HepG2 (cell line): ENCODE measurements at regions not wholly inside any gene's neighbourhood (a gene's known extent, or its start where the extent isn't known, plus 50 kb on each side); places are given as distances from the start of the nearest gene placed in this dataset.

Experiments
- ATAC-seq: fragments of 200-7000 bp; cut with Tn5 transposase; 3 replicates; pipeline ENCODE4 v1.9.1; 2020; ENCODE audit warnings: mild to moderate bottlenecking, moderate library complexity
- BruUV-seq: library from RNA; stranded (reverse); fragments of 400-500 nt; replicated peaks from 2 replicates; lab custom pipeline; 2021; lab: Mats Ljungman, UMichigan
- CTCF ChIA-PET: fragments of 300-600 bp; formaldehyde crosslinking; extraction: SDS; loops from one replicate; lab custom pipeline; 2021; ENCODE audit warnings: low total read pairs, inconsistent platforms, low intra/inter-chr PET ratio; lab: Yijun Ruan, JAX
- POLR2A ChIA-PET: fragments of 350-600 bp; sonication (Branson Sonifier 250); formaldehyde crosslinking; loops from one replicate; lab custom pipeline; 2020; ENCODE audit warnings: antibody characterized with exemption, inconsistent platforms; lab: Yijun Ruan, JAX
- DNase-seq: peaks from one replicate; pipeline ENCODE4 v3.0.0-alpha.2; 2015; ENCODE audit warnings: low spot score
- FAIRE-seq: peaks from 3 replicates; lab custom pipeline; 2011; peaks lifted over from hg19 to GRCh38; lab: Jason Lieb, UNC
- H2AFZ ChIP-seq: one replicate; pipeline ENCODE4 v1.6.1; 2011; ENCODE audit warnings: low read length, inconsistent platforms
- H3K27ac ChIP-seq: fragments of 300-600 bp; 3 replicates; pipeline ENCODE4 v1.8.0; 2011; ENCODE audit warnings: mixed run types, mild to moderate bottlenecking, mixed read lengths, low read length, inconsistent platforms; ENCODE audit not compliant: insufficient read depth; ENCODE audit errors: extremely low read length
- H3K27me3 ChIP-seq, 2 experiments: fragments of 200-600 bp in 1 of 2; 2 replicates in 1 of 2; 3 replicates in 1 of 2; pipeline versions ENCODE4 v1.6.0 to v1.8.0; 2011; ENCODE audit warnings: low read length in 2 of 2, mild to moderate bottlenecking in 2 of 2, moderate library complexity in 2 of 2, inconsistent platforms in 1 of 2; ENCODE audit not compliant: insufficient read depth in 2 of 2, control insufficient read depth in 1 of 2
- H3K36me3 ChIP-seq, 2 experiments: fragments of 200-600 bp in 1 of 2; replicated peaks in 1 of 2; 2 replicates in 1 of 2; 3 replicates in 1 of 2; pipeline versions ENCODE4 v1.5.1 to v1.8.0; 2011; ENCODE audit warnings: low read length in 2 of 2, inconsistent platforms in 1 of 2; ENCODE audit not compliant: insufficient read depth in 2 of 2, control insufficient read depth in 1 of 2
- H3K4me1 ChIP-seq: 2 replicates; pipeline ENCODE4 v1.5.1; 2012; ENCODE audit warnings: low read length, inconsistent platforms; ENCODE audit not compliant: insufficient read depth
- H3K4me2 ChIP-seq: 2 replicates; pipeline ENCODE4 v1.6.0; 2011; ENCODE audit warnings: low read depth, low read length, inconsistent platforms
- H3K4me3 ChIP-seq, 3 experiments: fragments of 200-600 bp in 1 of 3; sonication (generic), shearing (Covaris generic) in 1 of 3; replicated peaks in 1 of 3; 2 replicates each; pipeline ENCODE4 v1.5.1; 2011 to 2016; ENCODE audit warnings: low read length in 3 of 3, inconsistent platforms in 2 of 3, low read depth in 2 of 3, mild to moderate bottlenecking in 2 of 3, control low read depth in 1 of 3, mixed read lengths in 1 of 3; ENCODE audit not compliant: insufficient read depth in 1 of 3
- H3K79me2 ChIP-seq: one replicate; pipeline ENCODE4 v1.6.1; 2011; ENCODE audit warnings: low read length, inconsistent platforms; ENCODE audit not compliant: insufficient read depth
- H3K9ac ChIP-seq: 2 replicates; pipeline ENCODE4 v1.6.0; 2011; ENCODE audit warnings: mild to moderate bottlenecking, low read depth, low read length, inconsistent platforms; ENCODE audit not compliant: insufficient read depth
- H3K9me3 ChIP-seq: 2 replicates; pipeline ENCODE4 v1.5.1; 2012; ENCODE audit warnings: mild to moderate bottlenecking, low read length
- H4K20me1 ChIP-seq: 2 replicates; pipeline ENCODE4 v1.6.0; 2011; ENCODE audit warnings: inconsistent platforms, mild to moderate bottlenecking, low read length, moderate library complexity; ENCODE audit not compliant: insufficient read depth
- CREM ChIP-seq, 2 experiments: sonication (generic) in 1 of 2; formaldehyde crosslinking in 1 of 2; IDR thresholded peaks; 2 replicates each; pipeline versions ENCODE4 v1.4.0 to v1.6.1; 2016 to 2020; ENCODE audit warnings: antibody characterized with exemption in 1 of 2, mild to moderate bottlenecking in 1 of 2, missing genetic modification reagents in 1 of 2
- ELF4 ChIP-seq: sonication (generic); formaldehyde crosslinking; IDR thresholded peaks from 2 replicates; pipeline ENCODE4 v1.5.0; 2020; ENCODE audit warnings: missing genetic modification reagents, mild to moderate bottlenecking, moderate library complexity, borderline replicate concordance
- ETV6 ChIP-seq: sonication (generic); formaldehyde crosslinking; conservative IDR thresholded peaks from 2 replicates; pipeline ENCODE4 v1.4.0; 2020; ENCODE audit warnings: missing genetic modification reagents
- FOXK1 ChIP-seq: sonication (generic); formaldehyde crosslinking; IDR thresholded peaks from 2 replicates; pipeline ENCODE4 v1.4.0; 2020; ENCODE audit warnings: low read depth, missing genetic modification reagents, borderline replicate concordance
- HBP1 ChIP-seq: IDR thresholded peaks from 2 replicates; pipeline ENCODE4 v1.6.1; 2016; ENCODE audit warnings: low read depth, control low read depth
- HHEX ChIP-seq: IDR thresholded peaks from 2 replicates; pipeline ENCODE4 v1.6.1; 2016; ENCODE audit warnings: control low read depth
- KLF11 ChIP-seq: IDR thresholded peaks from 2 replicates; pipeline ENCODE4 v1.6.1; 2016; ENCODE audit warnings: missing compliant biosample characterization
- RORA ChIP-seq: sonication (generic); formaldehyde crosslinking; IDR thresholded peaks from 2 replicates; pipeline ENCODE4 v1.5.0; 2020; ENCODE audit warnings: mild to moderate bottlenecking, missing genetic modification reagents, moderate library complexity
- SIX1 ChIP-seq: sonication (generic); formaldehyde crosslinking; IDR thresholded peaks from 2 replicates; pipeline ENCODE4 v1.4.0; 2020; ENCODE audit warnings: missing genetic modification reagents, borderline replicate concordance
- SMAD9 ChIP-seq: sonication (generic); formaldehyde crosslinking; IDR thresholded peaks from 2 replicates; pipeline ENCODE4 v1.5.1; 2020; ENCODE audit warnings: mild to moderate bottlenecking, missing genetic modification reagents
- ZBTB7A ChIP-seq: sonication (generic); formaldehyde crosslinking; IDR thresholded peaks from 2 replicates; pipeline ENCODE4 v1.8.0; 2022; ENCODE audit warnings: mild to moderate bottlenecking, missing genetic modification reagents
- ZBTB7B ChIP-seq: sonication (generic); formaldehyde crosslinking; IDR thresholded peaks from 2 replicates; pipeline ENCODE4 v1.4.0; 2020; ENCODE audit warnings: missing genetic modification reagents
- ZNF280D ChIP-seq: sonication (generic); formaldehyde crosslinking; IDR thresholded peaks from 2 replicates; pipeline ENCODE4 v1.5.1; 2020; ENCODE audit warnings: mild to moderate bottlenecking, missing genetic modification reagents
- ZNF543 ChIP-seq: sonication (generic); formaldehyde crosslinking; IDR thresholded peaks from 2 replicates; pipeline ENCODE4 v1.4.0; 2020; ENCODE audit warnings: mild to moderate bottlenecking, missing genetic modification reagents
- ZNF607 ChIP-seq: sonication (generic); formaldehyde crosslinking; IDR thresholded peaks from 2 replicates; pipeline ENCODE4 v1.5.1; 2020; ENCODE audit warnings: missing genetic modification reagents, mild to moderate bottlenecking, borderline replicate concordance
- ZNF784 ChIP-seq: sonication (generic); formaldehyde crosslinking; IDR thresholded peaks from 2 replicates; pipeline ENCODE4 v1.5.1; 2020; ENCODE audit warnings: missing genetic modification reagents, mild to moderate bottlenecking, borderline replicate concordance
- WGBS: methylation state at CpG from one replicate; pipeline ENCODE4 v1.1.6; 2017; ENCODE audit warnings: low lambda C conversion rate; 5-methylcytosine and 5-hydroxymethylcytosine counted together
- in situ Hi-C: cut with HindIII; loops from 2 replicates; pipeline ENCODE4 v1.10.0; 2017; ENCODE audit warnings: low pct_unique_long_range_greater_than_20kb; ENCODE audit not compliant: extremely low pct_ligation_motif_present
- intact Hi-C: fragments of 100-400 bp; cut with micrococcal nuclease; formaldehyde crosslinking; loops from one replicate; pipeline ENCODE4 v1.10.0; 2022; ENCODE audit not compliant: unreplicated experiment
- TF ChIP-seq, protein P1 (sequence below): sonication (generic); formaldehyde crosslinking; IDR thresholded peaks from 2 replicates; pipeline ENCODE4 v1.4.0; 2020; ENCODE audit warnings: low read depth, mild to moderate bottlenecking, missing genetic modification reagents

- TF ChIP-seq ZNF280D (CRISPR knock-in tag) (no peak), FOXK1 (CRISPR knock-in tag) (no peak), HHEX (no peak), ZNF784 (no peak)
These were observed 156.6 kb downstream of the NR4A2 start (continued) for GRCh38 chr2:156175946-156176345.

DNA sequence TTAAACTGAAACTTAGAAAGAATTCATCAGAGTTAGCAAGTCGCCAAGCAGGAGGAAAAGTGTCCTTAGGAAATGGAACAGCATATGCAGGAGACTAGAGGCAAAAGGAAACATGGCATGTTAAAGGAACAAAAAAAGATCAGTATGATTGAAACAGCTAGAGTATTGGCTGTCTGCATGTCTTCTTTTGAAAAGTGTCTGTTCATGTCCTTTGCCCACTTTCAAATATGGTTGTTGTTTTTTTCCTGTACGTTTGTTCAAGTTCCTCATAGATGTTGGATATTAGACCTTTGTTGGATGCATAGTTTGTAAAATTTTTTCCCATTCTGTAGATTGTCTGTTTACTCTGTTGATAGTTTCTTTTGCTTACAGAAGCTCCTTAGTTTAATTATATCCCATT, 161.6 kb downstream of the NR4A2 start:
- no peak for FAIRE-seq
- H2AFZ ChIP-seq: no peak overlapping the region
- no peaks in the 10 kb centered on the region for H3K79me2 ChIP-seq
- no peaks in the 10 kb centered on the region for H3K9me3 ChIP-seq
- intact Hi-C loops: no loop called here
- H3K9ac ChIP-seq: no peak overlapping the region
- no peaks in the 10 kb centered on the region for H3K36me3 ChIP-seq
- POLR2A ChIA-PET: no interaction called here
- H3K4me3 ChIP-seq: no peak overlapping the region
- H3K27ac ChIP-seq: no peak overlapping the region
- H3K27me3 ChIP-seq: no peaks in the 10 kb centered on the region; a peak in 1 of 5 replicates
- WGBS: 33% methylated on average over 2 of the region's 2 CpGs
- ATAC-seq: no peak
- BruUV-seq: no TSS peak
- DNase-seq: no peak
- CTCF ChIA-PET: no interaction called here
- no peaks in the 10 kb centered on the region for H4K20me1 ChIP-seq
- no peaks in the 10 kb centered on the region for H3K4me1 ChIP-seq
- in situ Hi-C loops: no loop called here
- H3K4me2 ChIP-seq: no peak overlapping the region
- TF ChIP-seq ZBTB7A (CRISPR knock-in tag): no peak
- TF ChIP-seq ZBTB7B: no peak
- no peak for TF ChIP-seq KLF11
- TF ChIP-seq SIX1 (CRISPR knock-in tag): no peak
- no peak for TF ChIP-seq ZNF543 (CRISPR knock-in tag)
- TF ChIP-seq, protein P1, sequence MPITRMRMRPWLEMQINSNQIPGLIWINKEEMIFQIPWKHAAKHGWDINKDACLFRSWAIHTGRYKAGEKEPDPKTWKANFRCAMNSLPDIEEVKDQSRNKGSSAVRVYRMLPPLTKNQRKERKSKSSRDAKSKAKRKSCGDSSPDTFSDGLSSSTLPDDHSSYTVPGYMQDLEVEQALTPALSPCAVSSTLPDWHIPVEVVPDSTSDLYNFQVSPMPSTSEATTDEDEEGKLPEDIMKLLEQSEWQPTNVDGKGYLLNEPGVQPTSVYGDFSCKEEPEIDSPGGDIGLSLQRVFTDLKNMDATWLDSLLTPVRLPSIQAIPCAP (CRISPR knock-in tag): no peak
- no peak for TF ChIP-seq SMAD9 (CRISPR knock-in tag)
- TF ChIP-seq RORA (CRISPR knock-in tag): no peak
- no peak for TF ChIP-seq CREM (IDR thresholded peaks at IDR 0.05)
- TF ChIP-seq CREM (CRISPR knock-in tag; IDR thresholded peaks at IDR 0.05): no peak
- no peak for TF ChIP-seq ETV6 (CRISPR knock-in tag)
- no peak for TF ChIP-seq HBP1 (CRISPR knock-in tag)
- no peak for TF ChIP-seq ZNF607 (CRISPR knock-in tag)
- no peak for TF ChIP-seq ELF4 (CRISPR knock-in tag)
